B cell (primary cell): ENCODE measurements at regions not wholly inside any gene's neighbourhood (a gene's known extent, or its start where the extent isn't known, plus 50 kb on each side); places are given as distances from the start of the nearest gene placed in this dataset.

Source experiments
- ATAC-seq: fragments of 200-7000 bp; cut with Tn5 transposase; one replicate; pipeline ENCODE4 v1.10.0; 2021; ENCODE audit warnings: low read depth, mild to moderate bottlenecking, moderate number of reproducible peaks, moderate library complexity
- CTCF ChIA-PET: fragments of 350-600 bp; sonication (Branson Sonifier 250); formaldehyde crosslinking; loops from one replicate; lab custom pipeline; 2021; ENCODE audit warnings: antibody characterized with exemption, inconsistent platforms; lab: Charles Lee
- POLR2A ChIA-PET: fragments of 350-600 bp; sonication (Branson Sonifier 250); formaldehyde crosslinking; loops from one replicate; lab custom pipeline; 2021; ENCODE audit warnings: antibody characterized with exemption; lab: Charles Lee
- DNase-seq: peaks from one replicate; pipeline ENCODE4 v3.0.0; 2013
- H2AFZ ChIP-seq: 2 replicates; pipeline ENCODE4 v1.6.1; 2012; ENCODE audit warnings: mild to moderate bottlenecking, low read depth, low read length; ENCODE audit not compliant: insufficient read depth, poor library complexity, severe bottlenecking
- H3K27ac ChIP-seq, 2 donors: 1 replicate in 1 of 2; 2 replicates in 1 of 2; pipeline ENCODE4 v1.5.1; 2012 to 2013; ENCODE audit warnings: low read length in 2 of 2, mild to moderate bottlenecking in 2 of 2, moderate library complexity in 1 of 2
- H3K27me3 ChIP-seq, 4 experiments: fragments of 200-600 bp in 1 of 4; sonication (generic) in 1 of 4; replicated peaks in 1 of 4; 1 replicate in 2 of 4; 2 replicates in 2 of 4; pipeline versions ENCODE4 v1.6.1 to v1.7.0; 2013 to 2016; ENCODE audit warnings: low read length in 3 of 4, mild to moderate bottlenecking in 2 of 4, mixed read lengths in 1 of 4, moderate library complexity in 1 of 4; ENCODE audit not compliant: insufficient read depth in 4 of 4, control insufficient read depth in 3 of 4; ENCODE audit errors: control extremely low read depth in 1 of 4
- H3K36me3 ChIP-seq, 2 experiments: replicated peaks in 1 of 2; 1 replicate in 1 of 2; 2 replicates in 1 of 2; pipeline versions ENCODE4 v1.6.1 to v1.7.1; 2013; ENCODE audit warnings: low read length in 1 of 2; ENCODE audit not compliant: insufficient read depth in 2 of 2, control insufficient read depth in 1 of 2; ENCODE audit errors: control extremely low read depth in 1 of 2, extremely low read depth in 1 of 2
- H3K4me1 ChIP-seq, 2 donors: fragments of 200-600 bp in 1 of 2; sonication (generic) in 1 of 2; 1 replicate in 1 of 2; 2 replicates in 1 of 2; pipeline versions ENCODE4 v1.5.1 to v1.6.1; 2013 to 2017; ENCODE audit warnings: low read length in 2 of 2; ENCODE audit not compliant: control insufficient read depth in 2 of 2, insufficient read depth in 2 of 2
- H3K4me2 ChIP-seq: replicated peaks from 2 replicates; pipeline ENCODE3; 2012; ENCODE audit warnings: mild to moderate bottlenecking, low read depth, low read length; ENCODE audit not compliant: poor library complexity, severe bottlenecking
- H3K4me3 ChIP-seq, 5 experiments: fragments of 200-600 bp in 1 of 5; sonication (generic) in 1 of 5; 1 replicate in 3 of 5; 2 replicates in 2 of 5; pipeline versions ENCODE4 v1.5.1 to v1.7.0; 2011 to 2016; ENCODE audit warnings: low read length in 4 of 5, mild to moderate bottlenecking in 4 of 5, low read depth in 2 of 5, control low read depth in 1 of 5, moderate library complexity in 1 of 5; ENCODE audit not compliant: insufficient read depth in 1 of 5; ENCODE audit errors: control extremely low read depth in 1 of 5, extremely low read depth in 1 of 5
- H3K79me2 ChIP-seq: fragments of 200-600 bp; sonication (generic); one replicate; pipeline ENCODE4 v1.6.0; 2016; ENCODE audit warnings: low read length; ENCODE audit not compliant: control insufficient read depth, insufficient read depth
- H3K9ac ChIP-seq: fragments of 200-600 bp; sonication (generic); 2 replicates; pipeline ENCODE4 v1.6.1; 2017; ENCODE audit warnings: mild to moderate bottlenecking, low read length, moderate library complexity
- H3K9me3 ChIP-seq, 3 donors: one replicate each; pipeline versions ENCODE4 v1.6.1 to v1.7.1; 2013; ENCODE audit warnings: low read length in 2 of 3; ENCODE audit not compliant: control insufficient read depth in 2 of 3, insufficient read depth in 1 of 3; ENCODE audit errors: control extremely low read depth in 1 of 3
- H4K20me1 ChIP-seq: 2 replicates; pipeline ENCODE4 v1.6.0; 2012; ENCODE audit warnings: mild to moderate bottlenecking, low read length; ENCODE audit not compliant: insufficient read depth, control insufficient read depth, poor library complexity, severe bottlenecking
- H3K27ac Mint-ChIP-seq: one replicate; pipeline ENCODE4 v1.8.0; 2021; ENCODE audit warnings: mixed read lengths
- H3K27me3 Mint-ChIP-seq: one replicate; pipeline ENCODE4 v1.8.0; 2021; ENCODE audit warnings: mixed read lengths
- H3K4me1 Mint-ChIP-seq: one replicate; pipeline ENCODE4 v1.8.0; 2021; ENCODE audit warnings: mixed read lengths
- H3K4me3 Mint-ChIP-seq: one replicate; pipeline ENCODE4 v1.8.0; 2021; ENCODE audit warnings: mixed read lengths
- H3K9me3 Mint-ChIP-seq: one replicate; pipeline ENCODE4 v1.8.0; 2022; ENCODE audit warnings: mixed read lengths; ENCODE audit not compliant: insufficient read depth
- CTCF ChIP-seq: fragments of 200-600 bp; IDR thresholded peaks from one replicate; pipeline ENCODE4 v1.8.0; 2022; ENCODE audit warnings: antibody characterized with exemption, mild to moderate bottlenecking
- EZH2 ChIP-seq: IDR thresholded peaks from 2 replicates; pipeline ENCODE4 v1.6.1; 2012; ENCODE audit warnings: borderline replicate concordance, low read depth, mild to moderate bottlenecking, moderate library complexity, low read length; ENCODE audit not compliant: insufficient read depth, poor library complexity, severe bottlenecking
- WGBS: methylation state at CpG from one replicate; pipeline ENCODE4 v1.1.5; 2013; ENCODE audit warnings: missing lambda C conversion rate; ENCODE audit not compliant: insufficient coverage; 5-methylcytosine and 5-hydroxymethylcytosine counted together
- intact Hi-C: fragments of 100-400 bp; cut with micrococcal nuclease; formaldehyde crosslinking; loops from one replicate; pipeline ENCODE4 v1.10.0; 2022

- TF ChIP-seq CTCF: no peak
- no peak for TF ChIP-seq EZH2
- peaks cover 1% of the 10 kb centered on the region for H3K4me1 Mint-ChIP-seq
- ChIA-PET CTCF (interaction anchor here (0.6 to 3.7 kb wide), 14 partner anchors 8 to 535 kb away, joined by 3 to 22 read pairs (median 4); no protein-coding TSS in a partner anchor), POLR2A (no interaction called here)
- intact Hi-C loops: loop anchor here (5.0 kb wide), 1 partner anchor 42 kb away; no protein-coding TSS in a partner anchor
- no peak overlapping the region for H3K27ac Mint-ChIP-seq
- Histone ChIP-seq H3K4me3 (no peak overlapping the region), H3K4me2 (no peak overlapping the region), H3K9ac (no peak overlapping the region), H3K27ac (no peak overlapping the region), H3K4me1 (no peaks in the 10 kb centered on the region), H3K9me3 (no peaks in the 10 kb centered on the region), H3K27me3 (peaks cover 0 to 4% (median 0%) of the 10 kb centered on the region in 4 experiments), H3K36me3 (no peaks in the 10 kb centered on the region), H4K20me1 (no peaks in the 10 kb centered on the region), H3K79me2 (no peaks in the 10 kb centered on the region), H2AFZ (no peak overlapping the region)
- 27% methylated on average over 2 of the region's 4 CpGs for WGBS
- DNase-seq (no peak), ATAC-seq (no peak)
- no peak overlapping the region for H3K4me3 Mint-ChIP-seq
- no peaks in the 10 kb centered on the region for H3K27me3 Mint-ChIP-seq
- no peaks in the 10 kb centered on the region for H3K9me3 Mint-ChIP-seq
Observed at GRCh38 chr17:69608808-69609472, 194.4 kb downstream of the MAP2K6 start.
